Skeletal muscle tissue (tissue), 3 donors: ENCODE measurements at regions not wholly inside any gene's neighbourhood (a gene's known extent, or its start where the extent isn't known, plus 50 kb on each side); places are given as distances from the start of the nearest gene placed in this dataset.

Source experiments
- H3K27ac ChIP-seq: one replicate; pipeline ENCODE4 v1.7.0; 2013; ENCODE audit warnings: mild to moderate bottlenecking, low read depth, low read length, inconsistent platforms
- H3K27me3 ChIP-seq, 3 donors: one replicate each; pipeline ENCODE4 v1.7.0; 2013; ENCODE audit warnings: low read length in 3 of 3; ENCODE audit not compliant: control insufficient read depth in 3 of 3, insufficient read depth in 3 of 3
- H3K36me3 ChIP-seq, 3 donors: one replicate each; pipeline ENCODE4 v1.7.0; 2013; ENCODE audit warnings: low read length in 3 of 3; ENCODE audit not compliant: control insufficient read depth in 3 of 3, insufficient read depth in 3 of 3
- H3K4me1 ChIP-seq, 3 donors: one replicate each; pipeline ENCODE4 v1.7.0; 2013; ENCODE audit warnings: low read length in 3 of 3, mild to moderate bottlenecking in 3 of 3; ENCODE audit not compliant: control insufficient read depth in 3 of 3, insufficient read depth in 3 of 3
- H3K4me3 ChIP-seq, 3 donors: one replicate each; pipeline ENCODE4 v1.7.0; 2013; ENCODE audit warnings: low read length in 3 of 3
- H3K9ac ChIP-seq, 3 donors: one replicate each; pipeline ENCODE4 v1.7.0; 2013; ENCODE audit warnings: low read length in 3 of 3, mild to moderate bottlenecking in 3 of 3, moderate library complexity in 2 of 3, low read depth in 1 of 3
- H3K9me3 ChIP-seq, 3 donors: one replicate each; pipeline ENCODE4 v1.7.0; 2013; ENCODE audit warnings: low read length in 3 of 3; ENCODE audit not compliant: control insufficient read depth in 3 of 3
- donor health status: Osteomylitis.

GRCh38 chr2:66236067-66236685 lies 198.7 kb upstream of the MEIS1 start:
- Histone ChIP-seq H3K9ac (no peak overlapping the region), H3K4me1 (no peaks in the 10 kb centered on the region), H3K27ac (no peak overlapping the region)

GRCh38 chr2:66235428-66235827 lies 199.5 kb upstream of the MEIS1 start:
- no peaks in the 10 kb centered on the region for H3K9me3 ChIP-seq
- no peaks in the 10 kb centered on the region for H3K36me3 ChIP-seq
- H3K4me1 ChIP-seq: no peaks in the 10 kb centered on the region
- no peak overlapping the region for H3K9ac ChIP-seq
- H3K27me3 ChIP-seq: peaks cover 2 to 7% (median 4%) of the 10 kb centered on the region in 3 donors
- no peak overlapping the region for H3K4me3 ChIP-seq
- no peak overlapping the region for H3K27ac ChIP-seq

More at GRCh38 chr2:66236067-66236685, 198.7 kb upstream of the MEIS1 start:
- H3K36me3 ChIP-seq: no peaks in the 10 kb centered on the region
- H3K4me3 ChIP-seq: no peak overlapping the region
- H3K27me3 ChIP-seq: peaks cover 4 to 7% (median 4%) of the 10 kb centered on the region in 3 donors
- no peaks in the 10 kb centered on the region for H3K9me3 ChIP-seq

GRCh38 chr2:66233981-66234380 lies 200.9 kb upstream of the MEIS1 start:
- Histone ChIP-seq H3K9ac (no peak overlapping the region), H3K36me3 (no peaks in the 10 kb centered on the region), H3K4me1 (no peaks in the 10 kb centered on the region), H3K9me3 (no peaks in the 10 kb centered on the region), H3K27ac (no peak overlapping the region), H3K27me3 (peaks cover 0 to 7% (median 4%) of the 10 kb centered on the region in 3 donors), H3K4me3 (no peak overlapping the region)

- H3K27me3 ChIP-seq: no peaks in the 10 kb centered on the region
- no peaks in the 10 kb centered on the region for H3K4me1 ChIP-seq
- H3K36me3 ChIP-seq: no peaks in the 10 kb centered on the region
- H3K4me3 ChIP-seq: no peak overlapping the region
- no peak overlapping the region for H3K27ac ChIP-seq
- no peaks in the 10 kb centered on the region for H3K9me3 ChIP-seq
- H3K9ac ChIP-seq: no peak overlapping the region
Measured at GRCh38 chr2:66228128-66228547, 206.8 kb upstream of the MEIS1 start.

- Histone ChIP-seq H3K9me3 (peaks cover 0 to 3% (median 0%) of the 10 kb centered on the region in 3 donors), H3K36me3 (no peaks in the 10 kb centered on the region), H3K27me3 (no peaks in the 10 kb centered on the region), H3K4me1 (no peaks in the 10 kb centered on the region), H3K4me3 (no peak overlapping the region), H3K9ac (no peak overlapping the region), H3K27ac (no peak overlapping the region)
Measured at GRCh38 chr2:66217039-66217585, 217.8 kb upstream of the MEIS1 start.

- Histone ChIP-seq H3K36me3 (no peaks in the 10 kb centered on the region), H3K27me3 (no peaks in the 10 kb centered on the region), H3K9ac (no peak overlapping the region), H3K9me3 (peaks cover 0 to 3% (median 0%) of the 10 kb centered on the region in 3 donors), H3K4me3 (no peak overlapping the region), H3K4me1 (no peaks in the 10 kb centered on the region), H3K27ac (no peak overlapping the region)
Measured at GRCh38 chr2:66212749-66213148, 222.2 kb upstream of the MEIS1 start.

- Histone ChIP-seq H3K4me1 (no peaks in the 10 kb centered on the region), H3K27ac (no peak overlapping the region), H3K9ac (no peak overlapping the region), H3K9me3 (peaks cover 0 to 2% (median 0%) of the 10 kb centered on the region in 3 donors), H3K36me3 (no peaks in the 10 kb centered on the region), H3K4me3 (no peak overlapping the region), H3K27me3 (no peaks in the 10 kb centered on the region)
Measured at GRCh38 chr2:66202586-66202985, 232.3 kb upstream of the MEIS1 start.

- no peaks in the 10 kb centered on the region for H3K36me3 ChIP-seq
- no peak overlapping the region for H3K9ac ChIP-seq
- no peak overlapping the region for H3K27ac ChIP-seq
- no peak overlapping the region for H3K4me3 ChIP-seq
- H3K9me3 ChIP-seq: peaks cover 0 to 2% (median 0%) of the 10 kb centered on the region in 3 donors
- H3K27me3 ChIP-seq: no peaks in the 10 kb centered on the region
- H3K4me1 ChIP-seq: no peaks in the 10 kb centered on the region
Measured at GRCh38 chr2:66201242-66201641, 233.7 kb upstream of the MEIS1 start.

- no peak overlapping the region for H3K4me3 ChIP-seq
- no peaks in the 10 kb centered on the region for H3K9me3 ChIP-seq
- no peaks in the 10 kb centered on the region for H3K4me1 ChIP-seq
- H3K27ac ChIP-seq: no peak overlapping the region
- no peak overlapping the region for H3K9ac ChIP-seq
- H3K27me3 ChIP-seq: no peaks in the 10 kb centered on the region
- no peaks in the 10 kb centered on the region for H3K36me3 ChIP-seq
Measured at GRCh38 chr2:66198873-66199272, 236.1 kb upstream of the MEIS1 start.

- Histone ChIP-seq H3K27me3 (no peaks in the 10 kb centered on the region), H3K4me3 (no peak overlapping the region), H3K4me1 (no peaks in the 10 kb centered on the region), H3K27ac (no peak overlapping the region), H3K9me3 (no peaks in the 10 kb centered on the region), H3K36me3 (no peaks in the 10 kb centered on the region), H3K9ac (no peak overlapping the region)
Measured at GRCh38 chr2:66192888-66193287, 242.0 kb upstream of the MEIS1 start.
